ENCODE measurements at regions not wholly inside any gene's neighbourhood (a gene's known extent, or its start where the extent isn't known, plus 50 kb on each side); places are given as distances from the start of the nearest gene placed in this dataset.

DNA sequence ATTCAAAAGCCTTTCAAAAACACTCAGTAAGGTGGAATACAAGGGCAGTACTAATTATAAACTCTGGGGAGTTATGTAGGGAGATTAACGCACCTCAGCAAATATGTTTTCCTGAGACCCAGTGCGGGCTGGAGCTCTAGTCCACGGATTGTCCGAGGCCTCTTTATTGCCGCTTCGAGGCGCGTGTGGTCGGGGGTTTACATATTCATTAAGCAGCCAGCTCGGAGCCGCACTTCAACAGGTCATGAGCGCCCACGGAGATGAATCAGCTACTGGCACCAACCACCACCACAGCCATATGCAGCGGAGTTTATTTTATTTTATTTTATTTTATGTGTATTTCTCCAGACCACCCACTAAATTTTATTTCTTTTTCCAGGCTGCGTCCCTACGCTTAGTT is 195.9 kb upstream of the ADARB2 start:
- TF ChIP-seq ESRRA (CRISPR knock-in tag; IDR thresholded peaks at IDR 0.05; ENCODE audit: borderline replicate concordance) (no peak), ZNF416 (CRISPR knock-in tag; IDR thresholded peaks at IDR 0.05) (no peak), GABPB1 (CRISPR knock-in tag; IDR thresholded peaks at IDR 0.05) (no peak), CREM (CRISPR knock-in tag; IDR thresholded peaks at IDR 0.05) (no peak), ZNF263 (CRISPR knock-in tag; IDR thresholded peaks at IDR 0.05; ENCODE audit: low read depth) (no peak), ZNF232 (CRISPR knock-in tag; IDR thresholded peaks at IDR 0.05) (no peak)
- TF ChIP-seq, protein P1, sequence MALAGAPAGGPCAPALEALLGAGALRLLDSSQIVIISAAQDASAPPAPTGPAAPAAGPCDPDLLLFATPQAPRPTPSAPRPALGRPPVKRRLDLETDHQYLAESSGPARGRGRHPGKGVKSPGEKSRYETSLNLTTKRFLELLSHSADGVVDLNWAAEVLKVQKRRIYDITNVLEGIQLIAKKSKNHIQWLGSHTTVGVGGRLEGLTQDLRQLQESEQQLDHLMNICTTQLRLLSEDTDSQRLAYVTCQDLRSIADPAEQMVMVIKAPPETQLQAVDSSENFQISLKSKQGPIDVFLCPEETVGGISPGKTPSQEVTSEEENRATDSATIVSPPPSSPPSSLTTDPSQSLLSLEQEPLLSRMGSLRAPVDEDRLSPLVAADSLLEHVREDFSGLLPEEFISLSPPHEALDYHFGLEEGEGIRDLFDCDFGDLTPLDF (CRISPR knock-in tag; IDR thresholded peaks at IDR 0.05), result no peak
- TF ChIP-seq, protein P2, sequence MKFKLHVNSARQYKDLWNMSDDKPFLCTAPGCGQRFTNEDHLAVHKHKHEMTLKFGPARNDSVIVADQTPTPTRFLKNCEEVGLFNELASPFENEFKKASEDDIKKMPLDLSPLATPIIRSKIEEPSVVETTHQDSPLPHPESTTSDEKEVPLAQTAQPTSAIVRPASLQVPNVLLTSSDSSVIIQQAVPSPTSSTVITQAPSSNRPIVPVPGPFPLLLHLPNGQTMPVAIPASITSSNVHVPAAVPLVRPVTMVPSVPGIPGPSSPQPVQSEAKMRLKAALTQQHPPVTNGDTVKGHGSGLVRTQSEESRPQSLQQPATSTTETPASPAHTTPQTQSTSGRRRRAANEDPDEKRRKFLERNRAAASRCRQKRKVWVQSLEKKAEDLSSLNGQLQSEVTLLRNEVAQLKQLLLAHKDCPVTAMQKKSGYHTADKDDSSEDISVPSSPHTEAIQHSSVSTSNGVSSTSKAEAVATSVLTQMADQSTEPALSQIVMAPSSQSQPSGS (CRISPR knock-in tag; IDR thresholded peaks at IDR 0.05; ENCODE audit: borderline replicate concordance, low read depth), result no peak
- TF ChIP-seq, protein P3, sequence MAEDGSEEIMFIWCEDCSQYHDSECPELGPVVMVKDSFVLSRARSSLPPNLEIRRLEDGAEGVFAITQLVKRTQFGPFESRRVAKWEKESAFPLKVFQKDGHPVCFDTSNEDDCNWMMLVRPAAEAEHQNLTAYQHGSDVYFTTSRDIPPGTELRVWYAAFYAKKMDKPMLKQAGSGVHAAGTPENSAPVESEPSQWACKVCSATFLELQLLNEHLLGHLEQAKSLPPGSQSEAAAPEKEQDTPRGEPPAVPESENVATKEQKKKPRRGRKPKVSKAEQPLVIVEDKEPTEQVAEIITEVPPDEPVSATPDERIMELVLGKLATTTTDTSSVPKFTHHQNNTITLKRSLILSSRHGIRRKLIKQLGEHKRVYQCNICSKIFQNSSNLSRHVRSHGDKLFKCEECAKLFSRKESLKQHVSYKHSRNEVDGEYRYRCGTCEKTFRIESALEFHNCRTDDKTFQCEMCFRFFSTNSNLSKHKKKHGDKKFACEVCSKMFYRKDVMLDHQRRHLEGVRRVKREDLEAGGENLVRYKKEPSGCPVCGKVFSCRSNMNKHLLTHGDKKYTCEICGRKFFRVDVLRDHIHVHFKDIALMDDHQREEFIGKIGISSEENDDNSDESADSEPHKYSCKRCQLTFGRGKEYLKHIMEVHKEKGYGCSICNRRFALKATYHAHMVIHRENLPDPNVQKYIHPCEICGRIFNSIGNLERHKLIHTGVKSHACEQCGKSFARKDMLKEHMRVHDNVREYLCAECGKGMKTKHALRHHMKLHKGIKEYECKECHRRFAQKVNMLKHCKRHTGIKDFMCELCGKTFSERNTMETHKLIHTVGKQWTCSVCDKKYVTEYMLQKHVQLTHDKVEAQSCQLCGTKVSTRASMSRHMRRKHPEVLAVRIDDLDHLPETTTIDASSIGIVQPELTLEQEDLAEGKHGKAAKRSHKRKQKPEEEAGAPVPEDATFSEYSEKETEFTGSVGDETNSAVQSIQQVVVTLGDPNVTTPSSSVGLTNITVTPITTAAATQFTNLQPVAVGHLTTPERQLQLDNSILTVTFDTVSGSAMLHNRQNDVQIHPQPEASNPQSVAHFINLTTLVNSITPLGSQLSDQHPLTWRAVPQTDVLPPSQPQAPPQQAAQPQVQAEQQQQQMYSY (CRISPR knock-in tag; IDR thresholded peaks at IDR 0.05), result no peak
- TF ChIP-seq, protein P4, sequence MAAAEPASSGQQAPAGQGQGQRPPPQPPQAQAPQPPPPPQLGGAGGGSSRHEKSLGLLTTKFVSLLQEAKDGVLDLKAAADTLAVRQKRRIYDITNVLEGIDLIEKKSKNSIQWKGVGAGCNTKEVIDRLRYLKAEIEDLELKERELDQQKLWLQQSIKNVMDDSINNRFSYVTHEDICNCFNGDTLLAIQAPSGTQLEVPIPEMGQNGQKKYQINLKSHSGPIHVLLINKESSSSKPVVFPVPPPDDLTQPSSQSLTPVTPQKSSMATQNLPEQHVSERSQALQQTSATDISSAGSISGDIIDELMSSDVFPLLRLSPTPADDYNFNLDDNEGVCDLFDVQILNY (CRISPR knock-in tag; IDR thresholded peaks at IDR 0.05), result no peak
- peak overlapping the region; percentile 58 for H3K4me3 Mint-ChIP-seq
- H3K9me3 Mint-ChIP-seq, result no peaks in the 10 kb centered on the region
- no peak overlapping the region for H3K27ac Mint-ChIP-seq
- CTCF ChIA-PET, result no interaction called here
- POLR2A ChIA-PET, result no interaction called here
- H3K27me3 Mint-ChIP-seq (ENCODE audit: low read depth), result peaks cover 19% of the 10 kb centered on the region
- ATAC-seq (no peak), DNase-seq (ENCODE audit: low spot score) (no peak)
- H3K4me1 Mint-ChIP-seq, result peaks cover 10% of the 10 kb centered on the region
- H3K36me3 Mint-ChIP-seq, result no peaks in the 10 kb centered on the region

DNA sequence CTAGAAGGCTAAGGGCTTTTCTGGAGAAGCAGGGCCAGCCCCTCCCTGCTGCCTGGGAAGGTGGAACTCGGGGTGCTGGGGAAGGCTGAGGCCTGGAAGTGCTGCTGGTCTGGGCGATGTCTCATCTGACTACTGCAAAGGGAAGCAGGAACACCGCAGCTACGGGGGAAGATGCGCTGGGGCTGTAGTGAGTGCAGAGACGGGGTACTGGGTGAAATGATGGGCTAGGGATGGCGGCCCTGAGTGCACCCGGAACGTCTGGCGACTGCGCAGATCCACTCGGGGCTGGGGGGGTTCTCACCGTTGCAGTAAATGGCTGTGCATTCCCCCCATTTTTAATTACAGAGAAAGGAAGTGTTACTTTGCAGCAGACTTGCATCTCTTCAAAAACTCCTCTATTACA is 195.4 kb upstream of the ADARB2 start:
- ChIA-PET POLR2A (no interaction called here), CTCF (no interaction called here)
- ATAC-seq, result peak; percentile 81
- Mint-ChIP-seq H3K27me3 (ENCODE audit: low read depth) (peaks cover 19% of the 10 kb centered on the region), H3K36me3 (no peaks in the 10 kb centered on the region), H3K4me1 (peaks cover 10% of the 10 kb centered on the region), H3K4me3 (peak overlapping the region; percentile 58), H3K27ac (no peak overlapping the region), H3K9me3 (no peaks in the 10 kb centered on the region)
- DNase-seq (ENCODE audit: low spot score), result peak; percentile 36
- TF ChIP-seq GTF2I (CRISPR knock-in tag; conservative IDR thresholded peaks at IDR 0.05), result no peak

DNA sequence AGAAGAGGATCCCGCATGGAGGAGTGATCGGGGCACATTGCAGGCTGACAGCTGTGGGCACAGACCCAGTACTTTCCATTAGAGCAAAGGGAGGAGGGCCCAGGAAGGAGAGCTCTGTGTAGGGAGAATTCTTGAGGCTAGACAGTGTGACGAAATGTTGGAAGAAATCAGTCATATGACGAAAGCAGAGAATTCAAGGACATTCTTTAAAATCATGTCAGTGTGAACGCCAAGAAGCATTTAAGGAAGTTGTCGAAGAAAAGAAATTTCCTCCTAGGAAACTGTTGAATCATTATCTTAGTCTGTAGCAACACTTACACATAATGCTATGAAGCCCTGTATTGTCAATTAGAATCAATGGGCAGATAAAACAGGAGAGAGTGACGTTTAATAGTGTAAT is 191.3 kb upstream of the ADARB2 start:
- no peak overlapping the region for H3K27ac Mint-ChIP-seq
- H3K36me3 Mint-ChIP-seq, result no peaks in the 10 kb centered on the region
- CTCF ChIA-PET, result no interaction called here
- H3K4me3 Mint-ChIP-seq, result no peak overlapping the region
- H3K9me3 Mint-ChIP-seq, result no peaks in the 10 kb centered on the region
- POLR2A ChIA-PET, result no interaction called here
- H3K27me3 Mint-ChIP-seq (ENCODE audit: low read depth), result peaks cover 13% of the 10 kb centered on the region
- no peak for DNase-seq (ENCODE audit: low spot score)
- no peak for ATAC-seq
- peaks cover 13% of the 10 kb centered on the region for H3K4me1 Mint-ChIP-seq
- TF ChIP-seq SMAD3 (CRISPR knock-in tag; IDR thresholded peaks at IDR 0.05; ENCODE audit: borderline replicate concordance) (no peak), GRHL2 (CRISPR knock-in tag; IDR thresholded peaks at IDR 0.05; ENCODE audit: insufficient replicate concordance, severe bottlenecking) (no peak), CBFB (CRISPR knock-in tag; IDR thresholded peaks at IDR 0.05; ENCODE audit: low read depth) (no peak), TEAD1 (CRISPR knock-in tag; IDR thresholded peaks at IDR 0.05) (no peak), TP53 (CRISPR knock-in tag; IDR thresholded peaks at IDR 0.05) (no peak), ZNF219 (CRISPR knock-in tag; IDR thresholded peaks at IDR 0.05; ENCODE audit: borderline replicate concordance) (no peak)
- TF ChIP-seq, protein P5, sequence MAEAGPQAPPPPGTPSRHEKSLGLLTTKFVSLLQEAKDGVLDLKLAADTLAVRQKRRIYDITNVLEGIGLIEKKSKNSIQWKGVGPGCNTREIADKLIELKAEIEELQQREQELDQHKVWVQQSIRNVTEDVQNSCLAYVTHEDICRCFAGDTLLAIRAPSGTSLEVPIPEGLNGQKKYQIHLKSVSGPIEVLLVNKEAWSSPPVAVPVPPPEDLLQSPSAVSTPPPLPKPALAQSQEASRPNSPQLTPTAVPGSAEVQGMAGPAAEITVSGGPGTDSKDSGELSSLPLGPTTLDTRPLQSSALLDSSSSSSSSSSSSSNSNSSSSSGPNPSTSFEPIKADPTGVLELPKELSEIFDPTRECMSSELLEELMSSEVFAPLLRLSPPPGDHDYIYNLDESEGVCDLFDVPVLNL (CRISPR knock-in tag; IDR thresholded peaks at IDR 0.05; ENCODE audit: borderline replicate concordance, low read depth), result no peak
- TF ChIP-seq, protein P6, sequence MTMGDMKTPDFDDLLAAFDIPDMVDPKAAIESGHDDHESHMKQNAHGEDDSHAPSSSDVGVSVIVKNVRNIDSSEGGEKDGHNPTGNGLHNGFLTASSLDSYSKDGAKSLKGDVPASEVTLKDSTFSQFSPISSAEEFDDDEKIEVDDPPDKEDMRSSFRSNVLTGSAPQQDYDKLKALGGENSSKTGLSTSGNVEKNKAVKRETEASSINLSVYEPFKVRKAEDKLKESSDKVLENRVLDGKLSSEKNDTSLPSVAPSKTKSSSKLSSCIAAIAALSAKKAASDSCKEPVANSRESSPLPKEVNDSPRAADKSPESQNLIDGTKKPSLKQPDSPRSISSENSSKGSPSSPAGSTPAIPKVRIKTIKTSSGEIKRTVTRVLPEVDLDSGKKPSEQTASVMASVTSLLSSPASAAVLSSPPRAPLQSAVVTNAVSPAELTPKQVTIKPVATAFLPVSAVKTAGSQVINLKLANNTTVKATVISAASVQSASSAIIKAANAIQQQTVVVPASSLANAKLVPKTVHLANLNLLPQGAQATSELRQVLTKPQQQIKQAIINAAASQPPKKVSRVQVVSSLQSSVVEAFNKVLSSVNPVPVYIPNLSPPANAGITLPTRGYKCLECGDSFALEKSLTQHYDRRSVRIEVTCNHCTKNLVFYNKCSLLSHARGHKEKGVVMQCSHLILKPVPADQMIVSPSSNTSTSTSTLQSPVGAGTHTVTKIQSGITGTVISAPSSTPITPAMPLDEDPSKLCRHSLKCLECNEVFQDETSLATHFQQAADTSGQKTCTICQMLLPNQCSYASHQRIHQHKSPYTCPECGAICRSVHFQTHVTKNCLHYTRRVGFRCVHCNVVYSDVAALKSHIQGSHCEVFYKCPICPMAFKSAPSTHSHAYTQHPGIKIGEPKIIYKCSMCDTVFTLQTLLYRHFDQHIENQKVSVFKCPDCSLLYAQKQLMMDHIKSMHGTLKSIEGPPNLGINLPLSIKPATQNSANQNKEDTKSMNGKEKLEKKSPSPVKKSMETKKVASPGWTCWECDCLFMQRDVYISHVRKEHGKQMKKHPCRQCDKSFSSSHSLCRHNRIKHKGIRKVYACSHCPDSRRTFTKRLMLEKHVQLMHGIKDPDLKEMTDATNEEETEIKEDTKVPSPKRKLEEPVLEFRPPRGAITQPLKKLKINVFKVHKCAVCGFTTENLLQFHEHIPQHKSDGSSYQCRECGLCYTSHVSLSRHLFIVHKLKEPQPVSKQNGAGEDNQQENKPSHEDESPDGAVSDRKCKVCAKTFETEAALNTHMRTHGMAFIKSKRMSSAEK (CRISPR knock-in tag; IDR thresholded peaks at IDR 0.05; ENCODE audit: borderline replicate concordance), result no peak
- TF ChIP-seq, protein P7, sequence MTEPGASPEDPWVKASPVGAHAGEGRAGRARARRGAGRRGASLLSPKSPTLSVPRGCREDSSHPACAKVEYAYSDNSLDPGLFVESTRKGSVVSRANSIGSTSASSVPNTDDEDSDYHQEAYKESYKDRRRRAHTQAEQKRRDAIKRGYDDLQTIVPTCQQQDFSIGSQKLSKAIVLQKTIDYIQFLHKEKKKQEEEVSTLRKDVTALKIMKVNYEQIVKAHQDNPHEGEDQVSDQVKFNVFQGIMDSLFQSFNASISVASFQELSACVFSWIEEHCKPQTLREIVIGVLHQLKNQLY (CRISPR knock-in tag; IDR thresholded peaks at IDR 0.05), result no peak
